Calu3 (cell line): ENCODE measurements at regions not wholly inside any gene's neighbourhood (a gene's known extent, or its start where the extent isn't known, plus 50 kb on each side); places are given as distances from the start of the nearest gene placed in this dataset.

Experiments
- BruUV-seq: library from RNA; stranded (reverse); fragments of 400-500 nt; replicated peaks from 2 replicates; lab custom pipeline; 2021; lab: Mats Ljungman, UMichigan
- CTCF ChIA-PET: fragments of 300-600 bp; sonication (Branson Sonifier 250); formaldehyde crosslinking; loops from one replicate; lab custom pipeline; 2022; ENCODE audit warnings: antibody characterized with exemption; lab: Charles Lee
- DNase-seq: peaks from one replicate; pipeline ENCODE4 v3.0.0; 2022
- H3K27ac Mint-ChIP-seq: one replicate; pipeline ENCODE4 v1.8.0; 2022; ENCODE audit warnings: mixed read lengths; ENCODE audit not compliant: unreplicated experiment
- H3K27me3 Mint-ChIP-seq: one replicate; pipeline ENCODE4 v1.8.0; 2022; ENCODE audit warnings: mixed read lengths; ENCODE audit not compliant: unreplicated experiment
- H3K36me3 Mint-ChIP-seq: one replicate; pipeline ENCODE4 v1.8.0; 2022; ENCODE audit warnings: mild to moderate bottlenecking, moderate library complexity, mixed read lengths; ENCODE audit not compliant: insufficient read depth, unreplicated experiment
- H3K4me1 Mint-ChIP-seq: one replicate; pipeline ENCODE4 v1.8.0; 2022; ENCODE audit warnings: mild to moderate bottlenecking, low read depth, mixed read lengths; ENCODE audit not compliant: unreplicated experiment
- H3K4me3 Mint-ChIP-seq: one replicate; pipeline ENCODE4 v1.8.0; 2022; ENCODE audit warnings: mild to moderate bottlenecking, low read depth, moderate library complexity, mixed read lengths; ENCODE audit not compliant: unreplicated experiment
- H3K9me3 Mint-ChIP-seq: one replicate; pipeline ENCODE4 v1.8.0; 2022; ENCODE audit warnings: low read depth, mixed read lengths; ENCODE audit not compliant: unreplicated experiment
- intact Hi-C: fragments of 100-400 bp; cut with micrococcal nuclease; formaldehyde crosslinking; loops from one replicate; pipeline ENCODE4 v1.10.0; 2022; ENCODE audit not compliant: unreplicated experiment
- TF ChIP-seq, protein P1 (sequence below): fragments of 200-600 bp; IDR thresholded peaks from one replicate; pipeline ENCODE4 v1.8.0; 2022; ENCODE audit warnings: antibody characterized with exemption; ENCODE audit not compliant: unreplicated experiment

- Mint-ChIP-seq H3K4me3 (no peak overlapping the region), H3K4me1 (peaks cover 21% of the 10 kb centered on the region), H3K27me3 (peaks cover 59% of the 10 kb centered on the region), H3K36me3 (peaks cover 7% of the 10 kb centered on the region), H3K9me3 (no peaks in the 10 kb centered on the region), H3K27ac (no peak overlapping the region)
- intact Hi-C loops, result no loop called here
- DNase-seq, result peak; percentile 61
- CTCF ChIA-PET, result interaction anchor here (0.6 to 1.4 kb wide), 4 partner anchors 14 to 114 kb away, joined by 3 to 4 read pairs (median 4); no protein-coding TSS in a partner anchor
- no TSS peak for BruUV-seq
- TF ChIP-seq, protein P1, sequence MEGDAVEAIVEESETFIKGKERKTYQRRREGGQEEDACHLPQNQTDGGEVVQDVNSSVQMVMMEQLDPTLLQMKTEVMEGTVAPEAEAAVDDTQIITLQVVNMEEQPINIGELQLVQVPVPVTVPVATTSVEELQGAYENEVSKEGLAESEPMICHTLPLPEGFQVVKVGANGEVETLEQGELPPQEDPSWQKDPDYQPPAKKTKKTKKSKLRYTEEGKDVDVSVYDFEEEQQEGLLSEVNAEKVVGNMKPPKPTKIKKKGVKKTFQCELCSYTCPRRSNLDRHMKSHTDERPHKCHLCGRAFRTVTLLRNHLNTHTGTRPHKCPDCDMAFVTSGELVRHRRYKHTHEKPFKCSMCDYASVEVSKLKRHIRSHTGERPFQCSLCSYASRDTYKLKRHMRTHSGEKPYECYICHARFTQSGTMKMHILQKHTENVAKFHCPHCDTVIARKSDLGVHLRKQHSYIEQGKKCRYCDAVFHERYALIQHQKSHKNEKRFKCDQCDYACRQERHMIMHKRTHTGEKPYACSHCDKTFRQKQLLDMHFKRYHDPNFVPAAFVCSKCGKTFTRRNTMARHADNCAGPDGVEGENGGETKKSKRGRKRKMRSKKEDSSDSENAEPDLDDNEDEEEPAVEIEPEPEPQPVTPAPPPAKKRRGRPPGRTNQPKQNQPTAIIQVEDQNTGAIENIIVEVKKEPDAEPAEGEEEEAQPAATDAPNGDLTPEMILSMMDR, result no peak
Observed at GRCh38 chr16:85353839-85354685, 241.8 kb upstream of the CIBAR2 start.

DNA sequence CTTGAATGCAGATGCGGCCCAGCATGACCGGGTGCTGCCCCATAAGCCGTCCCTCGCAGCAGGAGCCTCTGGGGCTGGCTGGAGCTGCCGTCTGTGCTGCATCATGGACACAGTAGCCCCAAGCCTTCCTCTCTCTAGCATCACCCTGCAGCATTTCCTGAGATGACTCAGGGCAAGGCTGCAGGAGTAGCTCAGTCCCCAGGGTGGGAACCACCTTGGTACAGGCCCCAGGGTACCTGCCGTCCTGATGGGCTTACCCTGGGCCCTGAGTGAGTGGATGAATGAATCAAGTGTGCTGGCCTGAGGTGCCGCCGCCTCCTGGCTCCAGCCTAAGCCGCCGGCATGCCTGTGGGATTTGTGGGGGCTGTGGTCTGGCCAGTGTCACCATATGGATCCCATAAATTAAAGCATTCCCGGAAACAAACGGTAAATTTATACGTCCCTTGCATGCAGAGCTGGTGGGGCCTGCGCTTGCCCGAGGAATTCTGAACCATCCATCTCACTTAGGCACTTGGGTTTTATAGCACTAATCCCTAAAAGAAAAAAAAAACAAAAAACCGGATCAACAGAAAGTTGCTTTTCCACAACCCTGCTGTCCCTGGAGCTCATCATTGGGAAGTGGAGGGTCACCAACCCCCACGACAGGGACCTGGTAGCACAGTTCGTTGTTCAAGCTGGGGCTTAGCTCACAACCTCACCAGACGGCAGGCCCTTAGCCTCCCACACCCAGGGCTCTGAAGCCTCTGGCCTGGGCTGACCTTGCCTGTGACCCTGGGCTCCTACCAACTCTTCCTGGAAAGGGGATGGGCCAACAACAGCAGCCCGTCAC, 242.6 kb upstream of the CIBAR2 start:
- CTCF ChIA-PET, result interaction anchor here (0.8 to 1.4 kb wide), 3 partner anchors 13 to 53 kb away, joined by 3 to 4 read pairs (median 3); no protein-coding TSS in a partner anchor
- intact Hi-C loops, result no loop called here

DNA sequence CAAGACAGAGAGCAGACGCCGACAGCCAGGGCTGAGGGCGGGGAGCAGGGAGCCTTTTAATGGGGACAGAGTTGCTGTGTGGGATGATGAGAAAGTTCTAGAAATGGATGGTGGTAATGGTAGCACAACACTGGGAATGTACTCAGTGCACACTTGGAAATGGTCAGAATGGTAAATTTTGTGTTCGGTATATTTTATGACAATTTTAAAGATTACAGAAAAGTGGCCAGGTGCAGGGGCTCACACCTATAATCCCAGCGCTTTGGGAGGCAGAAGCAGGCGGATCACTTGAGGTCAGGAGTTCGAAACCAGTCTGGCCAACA, 243.2 kb upstream of the CIBAR2 start:
- CTCF ChIA-PET, result interaction anchor here (0.6 kb wide), 1 partner anchor 15 kb away, joined by 4 read pairs; no protein-coding TSS in a partner anchor
- no peak for DNase-seq
- H3K36me3 Mint-ChIP-seq, result peaks cover 7% of the 10 kb centered on the region
- H3K4me1 Mint-ChIP-seq, result peaks cover 22% of the 10 kb centered on the region
- BruUV-seq, result no TSS peak
- no peaks in the 10 kb centered on the region for H3K9me3 Mint-ChIP-seq
- peaks cover 55% of the 10 kb centered on the region for H3K27me3 Mint-ChIP-seq
- H3K4me3 Mint-ChIP-seq, result no peak overlapping the region
- intact Hi-C loops, result no loop called here
- no peak overlapping the region for H3K27ac Mint-ChIP-seq
- TF ChIP-seq, protein P1, result no peak

More for the DNA sequence above, 242.6 kb upstream of the CIBAR2 start:
- no peak for DNase-seq
- Mint-ChIP-seq H3K4me1 (peaks cover 21% of the 10 kb centered on the region), H3K27ac (no peak overlapping the region), H3K4me3 (no peak overlapping the region), H3K9me3 (no peaks in the 10 kb centered on the region), H3K27me3 (peaks cover 54% of the 10 kb centered on the region), H3K36me3 (peaks cover 7% of the 10 kb centered on the region)
- BruUV-seq, result no TSS peak
- TF ChIP-seq, protein P1, result no peak

- no TSS peak for BruUV-seq
- Mint-ChIP-seq H3K27me3 (peaks cover 56% of the 10 kb centered on the region), H3K9me3 (no peaks in the 10 kb centered on the region), H3K4me1 (peaks cover 25% of the 10 kb centered on the region), H3K27ac (no peak overlapping the region), H3K36me3 (peaks cover 2% of the 10 kb centered on the region), H3K4me3 (no peak overlapping the region)
- TF ChIP-seq, protein P1, result no peak
- intact Hi-C loops, result no loop called here
- CTCF ChIA-PET, result interaction anchor here (0.6 kb wide), 1 partner anchor 16 kb away, joined by 4 read pairs; no protein-coding TSS in a partner anchor
- DNase-seq, result no peak
Observed at GRCh38 chr16:85356157-85356556, 243.9 kb upstream of the CIBAR2 start.
